ENCODE measurements at regions not wholly inside any gene's neighbourhood (a gene's known extent, or its start where the extent isn't known, plus 50 kb on each side); places are given as distances from the start of the nearest gene placed in this dataset.
A peak's percentile ranks its signal among the peaks of the same experiment; 100 is the strongest.
"Not testable (repeated sequence)": the region's sequence is repeated elsewhere in the genome, so short reads cannot be mapped to it uniquely, and the experiment has no call there.

DNA sequence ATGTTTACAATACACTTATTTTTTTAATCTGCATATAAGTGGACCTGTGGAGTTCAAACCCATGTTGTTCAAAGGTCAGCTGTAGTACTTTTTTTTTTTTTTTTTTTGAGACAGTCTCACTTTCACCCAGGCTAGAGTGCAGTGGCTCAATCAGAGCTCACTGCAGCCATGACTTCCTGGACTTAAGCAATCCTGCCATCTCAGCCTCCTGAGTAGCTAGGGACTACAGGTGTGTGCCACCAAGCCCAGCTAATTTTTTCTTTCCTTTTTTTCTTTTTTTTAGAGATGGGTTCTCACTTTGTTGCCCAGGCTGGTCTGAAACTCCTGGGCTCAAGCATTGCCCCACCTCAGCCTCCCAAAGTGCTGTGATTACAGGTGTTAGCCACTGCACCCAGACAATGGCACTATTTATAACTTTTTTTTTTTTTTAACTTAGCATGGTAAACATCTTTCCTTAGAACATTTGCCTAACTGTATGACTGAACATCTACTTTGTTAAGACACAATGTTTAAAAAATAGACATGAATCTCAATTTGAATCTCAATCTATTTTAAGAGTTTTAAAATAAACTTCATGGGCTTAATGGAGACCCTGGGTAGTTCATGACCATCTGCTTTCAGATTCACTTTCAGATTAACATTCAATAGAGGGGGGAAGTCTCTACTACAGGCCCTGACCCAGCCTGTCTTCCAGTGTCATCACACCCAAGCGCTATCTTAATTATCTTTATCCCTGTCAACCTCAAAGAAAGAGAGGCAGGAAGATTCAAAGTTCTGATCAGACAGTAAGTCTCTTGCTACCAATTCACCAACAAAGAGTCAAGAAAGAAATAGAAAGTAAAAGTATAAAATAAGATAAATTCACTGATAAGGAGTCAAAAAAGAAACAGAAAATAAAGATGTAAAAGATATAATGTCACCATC is 97.7 kb upstream of the DOCK9 start:
- no peak for DNase-seq (ENCODE audit: low spot score)

DNA sequence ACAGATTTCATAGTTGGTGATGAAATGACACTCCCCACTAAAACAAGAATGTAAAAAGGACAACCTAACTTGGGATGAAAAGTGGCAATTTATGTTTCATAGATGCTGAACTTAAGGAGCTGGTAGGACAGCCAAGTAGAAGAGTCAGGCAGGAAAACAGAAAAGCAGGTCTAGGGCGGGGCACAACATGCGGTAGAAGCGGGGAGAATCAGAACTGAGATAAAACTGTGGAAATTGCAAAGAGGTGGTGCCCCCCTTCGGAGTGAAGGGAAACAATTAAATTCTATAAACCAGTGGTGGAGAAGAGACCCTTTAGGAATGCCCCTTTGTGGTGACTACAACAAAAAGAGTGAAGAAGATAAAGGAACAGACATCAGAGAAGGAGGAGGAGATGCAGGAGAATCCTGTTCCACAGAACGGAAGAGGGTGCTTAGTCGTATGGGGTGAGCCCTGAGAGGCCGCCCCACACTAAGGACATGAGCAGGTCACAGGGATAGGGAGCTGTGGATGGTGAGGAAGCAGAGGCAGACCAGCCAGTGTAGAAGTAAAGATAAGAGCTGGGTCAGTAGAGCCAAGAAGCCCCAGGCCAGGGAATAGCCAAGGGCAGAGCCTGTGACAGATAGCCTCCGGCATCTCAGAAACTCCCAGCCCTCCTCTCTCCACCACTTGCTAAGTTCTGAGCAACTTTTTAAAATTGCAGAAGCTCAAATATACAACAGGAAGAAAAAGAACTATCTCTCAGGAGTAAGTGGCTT is 100.3 kb upstream of the DOCK9 start:
- no peak for DNase-seq (ENCODE audit: low spot score)

- no peak for DNase-seq (ENCODE audit: low spot score)
Measured at GRCh38 chr13:99080131-99080530, 102.3 kb upstream of the DOCK9 start.

DNA sequence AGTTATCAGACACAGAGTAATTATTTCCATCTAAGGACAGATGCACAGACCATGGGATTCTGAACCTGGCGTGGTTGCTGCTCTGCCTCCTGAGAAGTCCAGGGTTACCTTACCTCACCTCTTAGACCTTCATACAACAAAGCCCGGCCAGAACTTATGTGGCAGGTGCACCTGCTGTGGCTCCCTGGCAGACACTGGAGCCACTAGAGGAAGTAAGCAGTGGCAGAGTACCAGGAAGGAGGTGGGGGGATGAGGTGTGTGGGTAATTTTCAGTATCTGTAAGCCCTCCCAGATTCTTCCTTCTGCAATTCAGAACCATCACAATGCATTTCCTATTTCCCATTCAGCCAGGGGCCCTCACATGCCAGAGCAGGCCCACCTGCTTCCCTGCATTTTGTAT is 106.1 kb upstream of the DOCK9 start:
- DNase-seq (ENCODE audit: low spot score) = no peak

DNA sequence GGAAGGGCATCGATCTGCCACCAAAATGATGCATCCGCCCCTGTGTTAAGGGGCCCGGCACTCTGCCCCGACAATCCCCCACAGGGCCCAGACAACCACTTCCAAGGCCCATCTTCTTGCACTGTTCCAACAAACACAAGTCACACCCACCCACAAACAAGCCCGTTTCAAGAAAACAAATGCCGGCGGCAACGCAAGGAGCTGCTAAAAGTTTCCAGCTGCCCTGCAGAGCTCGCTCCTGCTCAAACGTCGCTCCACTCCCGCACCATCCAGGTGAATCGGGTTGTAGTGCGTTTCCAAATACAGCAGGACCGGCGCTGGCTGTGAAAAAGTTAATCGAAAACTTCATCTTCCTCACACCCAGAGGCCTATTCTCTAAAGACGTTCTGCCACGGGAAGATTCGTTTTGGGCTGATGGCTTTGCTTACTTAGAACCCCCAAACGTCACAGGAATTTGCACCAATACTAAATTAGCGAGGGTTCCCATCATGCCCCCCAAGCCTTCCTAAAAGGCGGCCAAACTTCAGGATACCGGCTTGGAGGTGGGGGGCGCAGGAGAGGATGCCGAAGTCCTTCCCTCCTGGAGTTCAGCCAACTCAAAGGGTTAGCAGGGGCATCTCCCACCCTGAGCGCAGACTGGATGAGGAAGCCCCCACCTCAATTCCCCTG is 107.4 kb upstream of the DOCK9 start:
- DNase-seq (ENCODE audit: low spot score) = no peak

DNA sequence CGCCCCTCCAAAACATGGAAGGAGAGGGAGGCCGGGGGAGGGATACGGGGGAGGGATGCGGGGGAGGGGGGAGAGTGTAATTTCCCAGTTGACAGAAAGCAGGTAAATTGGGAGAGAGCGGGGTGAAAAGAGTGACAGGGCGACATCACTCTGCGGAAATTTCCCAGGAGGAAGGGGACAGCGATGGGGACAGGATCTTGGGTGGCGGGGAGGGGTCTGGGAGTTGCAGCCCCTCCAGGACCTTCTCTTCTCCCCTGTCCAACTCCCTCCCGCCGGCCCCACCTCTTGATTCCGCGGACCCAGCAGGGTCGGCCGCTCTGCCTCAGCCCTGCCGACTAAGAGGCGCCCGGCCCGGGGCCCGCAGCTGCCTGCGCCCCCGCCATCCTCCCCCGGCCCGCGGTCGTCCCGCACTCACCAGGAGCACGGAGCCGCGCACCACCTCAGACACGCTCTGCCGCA is 108.0 kb upstream of the DOCK9 start:
- no peak for DNase-seq (ENCODE audit: low spot score)

GRCh38 chr13:99086267-99087097 is 108.6 kb upstream of the DOCK9 start:
- DNase-seq (ENCODE audit: low spot score) = no peak

DNA sequence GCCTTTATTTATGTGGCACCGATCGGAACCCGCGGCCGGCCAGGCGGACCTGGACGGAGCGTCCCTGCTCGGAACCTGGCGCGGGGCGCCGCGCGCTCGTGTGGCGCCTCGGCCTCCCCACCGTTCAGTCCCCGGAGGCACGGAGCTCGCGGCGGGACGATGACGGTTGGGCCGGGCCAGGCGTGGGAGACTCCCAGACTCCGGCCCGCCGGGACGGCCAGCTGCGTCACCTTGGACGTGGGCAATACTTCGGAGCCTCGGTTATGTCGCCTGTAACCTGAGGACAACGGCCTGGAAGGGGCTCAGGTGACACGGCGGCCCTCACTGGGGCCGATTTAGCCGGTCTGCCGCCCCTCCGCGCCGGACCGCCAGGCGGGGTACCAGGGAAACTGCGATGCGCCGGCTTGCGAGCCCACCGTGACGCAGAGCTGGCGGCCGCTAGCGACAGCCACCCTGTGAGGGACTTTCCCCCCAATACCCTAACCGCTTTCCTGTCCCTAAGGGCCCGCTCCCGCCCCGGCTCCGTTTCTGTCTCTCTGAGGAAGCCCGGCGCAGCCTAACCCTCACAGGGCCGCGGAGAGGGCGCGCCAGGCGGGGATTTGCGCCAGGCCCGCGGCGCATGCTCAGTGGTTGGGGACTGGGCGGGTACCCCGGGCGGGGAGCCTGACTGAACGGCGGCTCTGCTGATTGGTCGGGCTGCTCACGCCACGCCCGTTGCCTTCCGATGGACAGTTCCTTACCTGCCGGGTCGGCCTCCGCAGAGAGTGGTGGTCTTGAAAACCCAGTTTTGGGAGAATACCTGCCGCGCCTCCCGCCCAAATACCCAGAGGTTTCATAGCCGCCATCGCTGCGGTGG is 109.5 kb upstream of the DOCK9 start:
- DNase-seq (ENCODE audit: low spot score) = peak; percentile 90

GRCh38 chr13:99087954-99088491 is 110.2 kb upstream of the DOCK9 start:
- no peak for DNase-seq (ENCODE audit: low spot score)

DNA sequence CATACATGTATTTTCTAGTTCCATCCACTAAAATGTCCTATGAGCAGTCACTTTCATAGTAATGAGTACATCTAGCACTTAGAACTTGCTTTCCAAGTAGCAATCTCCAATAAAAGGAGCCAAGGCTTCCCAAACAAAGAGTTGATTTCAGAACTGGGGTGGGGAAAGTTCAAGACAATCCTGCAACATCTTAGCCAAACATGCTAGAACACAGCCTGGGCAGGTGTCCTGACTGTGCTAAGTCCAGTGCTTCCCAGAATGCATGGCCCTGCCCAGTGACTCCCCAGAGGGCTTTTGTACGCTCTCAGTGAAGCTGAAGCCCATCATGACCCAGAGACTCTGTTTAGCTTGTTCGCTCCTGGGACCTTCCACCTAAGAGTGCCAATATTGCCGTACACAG is 106.7 kb upstream of the UBAC2 start:
- DNase-seq (ENCODE audit: low spot score) = no peak

- not testable (repeated sequence) for DNase-seq (ENCODE audit: low spot score)
Measured at GRCh38 chr13:99101831-99102230, 98.8 kb upstream of the UBAC2 start.

DNA sequence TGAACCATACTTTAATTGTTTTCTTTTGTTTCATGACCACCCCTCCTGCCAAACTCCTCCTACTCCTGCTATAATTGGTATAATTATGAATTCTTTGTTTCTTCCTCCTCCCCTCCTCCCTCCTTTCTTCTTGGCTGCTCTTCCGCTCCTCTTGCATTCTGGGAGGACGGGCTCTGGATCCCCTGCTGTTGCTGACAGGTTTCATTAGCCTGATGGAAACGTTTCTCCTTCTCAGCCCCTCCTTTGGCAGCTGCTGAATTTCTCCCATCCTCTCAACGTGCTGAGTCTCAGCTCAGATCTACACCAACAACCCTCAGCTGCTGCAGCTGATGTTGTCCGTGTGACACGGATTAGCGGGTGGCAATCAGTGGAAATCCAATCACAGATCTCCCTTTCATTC is 97.1 kb upstream of the UBAC2 start:
- no peak for DNase-seq (ENCODE audit: low spot score)

DNA sequence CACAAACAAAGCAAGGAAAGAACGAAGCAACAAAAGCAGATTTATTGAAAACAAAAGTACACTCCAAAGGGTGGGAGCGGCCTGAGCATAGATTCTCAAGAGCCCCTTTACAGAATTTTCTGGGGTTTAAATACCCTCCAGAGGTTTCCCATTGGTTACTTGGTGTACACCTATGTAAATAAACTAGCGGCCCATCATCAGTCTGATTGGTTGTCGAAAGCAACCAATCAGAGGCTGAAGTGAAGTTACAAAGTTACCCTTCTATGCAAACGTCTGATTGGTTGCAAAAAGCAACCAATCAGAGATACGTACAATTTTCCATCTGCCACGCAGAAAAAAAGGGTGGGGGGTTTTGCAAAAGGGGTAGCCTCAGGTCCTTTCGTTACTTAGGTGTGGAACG is 96.3 kb upstream of the UBAC2 start:
- no peak for DNase-seq (ENCODE audit: low spot score)

DNA sequence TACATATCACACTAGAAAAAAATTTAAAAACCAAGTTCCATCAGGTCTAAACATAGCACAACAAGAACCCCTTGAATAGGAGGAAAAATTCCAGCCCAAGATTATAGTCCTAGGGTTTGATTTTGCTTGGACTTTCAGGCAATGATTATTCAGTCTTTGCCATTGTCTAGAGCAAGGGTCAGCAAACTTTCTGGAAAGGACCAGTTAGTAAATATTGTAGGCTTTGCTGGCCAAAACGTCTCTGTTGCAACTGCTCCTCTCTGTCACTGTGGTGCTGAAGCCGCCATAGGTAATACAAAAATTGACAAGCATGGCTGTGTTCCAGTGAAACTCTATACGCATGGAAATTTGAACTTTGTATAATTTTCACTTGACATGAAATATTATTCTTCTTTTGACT is 95.5 kb upstream of the UBAC2 start:
- no peak for DNase-seq (ENCODE audit: low spot score)

DNA sequence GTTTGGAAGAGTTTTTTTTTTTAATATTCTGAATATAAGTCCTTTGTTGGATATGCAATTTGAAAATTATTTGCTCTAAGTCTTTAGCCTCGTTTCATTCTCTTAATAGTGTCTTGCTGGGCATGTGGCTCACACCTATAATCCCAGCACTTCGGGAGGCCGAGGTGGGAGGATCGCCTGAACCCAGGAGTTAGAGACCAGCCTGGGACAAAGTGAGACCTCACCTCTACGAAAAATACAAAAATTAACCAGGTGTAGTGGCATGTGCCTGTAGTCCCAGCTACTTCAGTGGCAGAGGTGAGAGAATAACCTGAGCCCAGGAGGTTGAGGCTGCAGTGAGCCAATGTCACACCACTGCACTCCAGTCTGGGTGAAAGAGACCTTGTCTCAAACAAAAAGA is 87.3 kb upstream of the UBAC2 start:
- DNase-seq (ENCODE audit: low spot score) = no peak

- DNase-seq (ENCODE audit: low spot score) = no peak
Measured at GRCh38 chr13:99118179-99118578, 82.5 kb upstream of the UBAC2 start.

- DNase-seq (ENCODE audit: low spot score) = no peak
Measured at GRCh38 chr13:99119656-99120055, 81.0 kb upstream of the UBAC2 start.

- DNase-seq (ENCODE audit: low spot score) = no peak
Measured at GRCh38 chr13:99120751-99121150, 79.9 kb upstream of the UBAC2 start.

GRCh38 chr13:99122171-99122570 is 78.5 kb upstream of the UBAC2 start:
- no peak for DNase-seq (ENCODE audit: low spot score)

Data from left forelimb (tissue), 1 donor.